ENCODE measurements at regions not wholly inside any gene's neighbourhood (a gene's known extent, or its start where the extent isn't known, plus 50 kb on each side); places are given as distances from the start of the nearest gene placed in this dataset.

DNA sequence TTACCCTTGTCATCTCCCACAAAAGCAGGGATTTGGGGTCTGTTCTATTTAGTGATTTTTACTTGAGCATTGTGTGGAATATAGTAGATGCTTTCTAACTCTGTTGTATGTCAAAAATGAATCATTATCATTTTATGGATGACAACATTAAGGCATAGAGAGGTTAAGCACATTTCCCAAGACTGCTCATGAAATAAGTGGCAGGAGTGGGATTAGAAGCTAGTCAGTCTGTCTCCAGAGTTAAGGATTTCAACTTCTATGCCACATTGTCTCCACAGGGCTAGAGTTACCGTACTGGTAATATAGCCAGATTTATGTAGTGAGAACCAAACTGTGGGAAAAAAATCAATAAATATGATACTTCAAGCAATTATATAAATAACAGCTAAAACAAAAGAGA lies 170.6 kb upstream of the DCN start:
- H3K4me1 ChIP-seq (ENCODE audit: insufficient read depth, low read length, severe bottlenecking) = no peaks in the 10 kb centered on the region
- H3F3A ChIP-seq (ENCODE audit: insufficient read depth, low read length) = no peaks in the 10 kb centered on the region
- H3K9me3 ChIP-seq (ENCODE audit: low read length) = no peaks in the 10 kb centered on the region
- H3K9me2 ChIP-seq (ENCODE audit: low read depth, low read length) = no peaks in the 10 kb centered on the region
- no peak overlapping the region for H3K4me3 ChIP-seq (ENCODE audit: low read depth, low read length, poor library complexity, severe bottlenecking)
- no peaks in the 10 kb centered on the region for H3K79me2 ChIP-seq (ENCODE audit: insufficient read depth, low read length)
- no peak overlapping the region for H3K4me2 ChIP-seq (ENCODE audit: low read length)
- no peak overlapping the region for H2AFZ ChIP-seq (ENCODE audit: low read length)
- no peak overlapping the region for H3K27ac ChIP-seq (ENCODE audit: low read depth, low read length, poor library complexity, severe bottlenecking)
- no peaks in the 10 kb centered on the region for H4K20me1 ChIP-seq (ENCODE audit: insufficient read depth, low read length)
- no peaks in the 10 kb centered on the region for H3K27me3 ChIP-seq (ENCODE audit: insufficient read depth, low read length)
- no peak overlapping the region for H3K9ac ChIP-seq (ENCODE audit: low read length)
- no peaks in the 10 kb centered on the region for H3K36me3 ChIP-seq (ENCODE audit: insufficient read depth, low read length)
- TF ChIP-seq EZH2 (IDR thresholded peaks at IDR 0.05; ENCODE audit: borderline replicate concordance, low read length) (no peak), CTCF (IDR thresholded peaks at IDR 0.05; ENCODE audit: low read length) (no peak)

DNA sequence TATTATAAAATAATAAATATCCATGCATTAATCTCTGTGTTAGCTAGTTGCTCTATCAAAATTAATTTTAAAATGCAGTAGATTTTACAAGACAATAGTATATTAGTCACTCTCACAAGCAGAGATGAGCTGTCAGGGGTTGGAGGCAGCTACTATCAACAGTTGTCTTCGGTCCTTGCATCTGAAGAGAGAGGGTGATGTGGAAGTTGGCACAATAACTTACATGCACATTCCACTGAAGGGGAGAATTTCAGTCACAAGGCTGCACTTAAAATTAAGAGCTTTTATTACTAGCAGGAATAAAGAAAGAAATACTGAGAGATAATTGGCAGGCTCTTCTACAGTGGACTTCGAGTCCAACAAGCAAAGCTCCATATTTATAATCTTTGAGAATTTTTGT lies 166.9 kb upstream of the DCN start:
- Histone ChIP-seq H3K4me1 (ENCODE audit: insufficient read depth, low read length, severe bottlenecking) (no peaks in the 10 kb centered on the region), H3K27me3 (ENCODE audit: insufficient read depth, low read length) (no peaks in the 10 kb centered on the region), H3K36me3 (ENCODE audit: insufficient read depth, low read length) (no peaks in the 10 kb centered on the region), H3K9me3 (ENCODE audit: low read length) (no peaks in the 10 kb centered on the region), H3K4me3 (ENCODE audit: low read depth, low read length, poor library complexity, severe bottlenecking) (no peak overlapping the region), H3K9ac (ENCODE audit: low read length) (no peak overlapping the region), H3K79me2 (ENCODE audit: insufficient read depth, low read length) (no peaks in the 10 kb centered on the region), H2AFZ (ENCODE audit: low read length) (no peak overlapping the region), H3K4me2 (ENCODE audit: low read length) (no peak overlapping the region), H3F3A (ENCODE audit: insufficient read depth, low read length) (no peaks in the 10 kb centered on the region), H3K27ac (ENCODE audit: low read depth, low read length, poor library complexity, severe bottlenecking) (no peak overlapping the region), H4K20me1 (ENCODE audit: insufficient read depth, low read length) (no peaks in the 10 kb centered on the region), H3K9me2 (ENCODE audit: low read depth, low read length) (no peaks in the 10 kb centered on the region)
- TF ChIP-seq EZH2 (IDR thresholded peaks at IDR 0.05; ENCODE audit: borderline replicate concordance, low read length) = no peak

- Histone ChIP-seq H3F3A (ENCODE audit: insufficient read depth, low read length) (no peaks in the 10 kb centered on the region), H3K36me3 (ENCODE audit: insufficient read depth, low read length) (no peaks in the 10 kb centered on the region), H3K9ac (ENCODE audit: low read length) (no peak overlapping the region), H3K9me2 (ENCODE audit: low read depth, low read length) (no peaks in the 10 kb centered on the region), H4K20me1 (ENCODE audit: insufficient read depth, low read length) (no peaks in the 10 kb centered on the region), H3K9me3 (ENCODE audit: low read length) (no peaks in the 10 kb centered on the region), H3K27ac (ENCODE audit: low read depth, low read length, poor library complexity, severe bottlenecking) (no peak overlapping the region), H2AFZ (ENCODE audit: low read length) (no peak overlapping the region), H3K79me2 (ENCODE audit: insufficient read depth, low read length) (no peaks in the 10 kb centered on the region), H3K4me2 (ENCODE audit: low read length) (no peak overlapping the region), H3K4me1 (ENCODE audit: insufficient read depth, low read length, severe bottlenecking) (no peaks in the 10 kb centered on the region), H3K27me3 (ENCODE audit: insufficient read depth, low read length) (no peaks in the 10 kb centered on the region), H3K4me3 (ENCODE audit: low read depth, low read length, poor library complexity, severe bottlenecking) (no peak overlapping the region)
- no peak for TF ChIP-seq EZH2 (IDR thresholded peaks at IDR 0.05; ENCODE audit: borderline replicate concordance, low read length)
- TF ChIP-seq CTCF (IDR thresholded peaks at IDR 0.05; ENCODE audit: low read length) = no peak
Observed at GRCh38 chr12:91347481-91348214, 165.0 kb upstream of the DCN start.

- H2AFZ ChIP-seq (ENCODE audit: low read length) = no peak overlapping the region
- no peaks in the 10 kb centered on the region for H3K27me3 ChIP-seq (ENCODE audit: insufficient read depth, low read length)
- H3K4me2 ChIP-seq (ENCODE audit: low read length) = no peak overlapping the region
- no peaks in the 10 kb centered on the region for H3K9me3 ChIP-seq (ENCODE audit: low read length)
- H3K9me2 ChIP-seq (ENCODE audit: low read depth, low read length) = no peaks in the 10 kb centered on the region
- H3K79me2 ChIP-seq (ENCODE audit: insufficient read depth, low read length) = no peaks in the 10 kb centered on the region
- H3K9ac ChIP-seq (ENCODE audit: low read length) = no peak overlapping the region
- TF ChIP-seq CTCF (IDR thresholded peaks at IDR 0.05; ENCODE audit: low read length) (no peak), EZH2 (IDR thresholded peaks at IDR 0.05; ENCODE audit: borderline replicate concordance, low read length) (no peak)
- no peaks in the 10 kb centered on the region for H3F3A ChIP-seq (ENCODE audit: insufficient read depth, low read length)
- no peak overlapping the region for H3K27ac ChIP-seq (ENCODE audit: low read depth, low read length, poor library complexity, severe bottlenecking)
- no peaks in the 10 kb centered on the region for H3K4me1 ChIP-seq (ENCODE audit: insufficient read depth, low read length, severe bottlenecking)
- no peak overlapping the region for H3K4me3 ChIP-seq (ENCODE audit: low read depth, low read length, poor library complexity, severe bottlenecking)
- H4K20me1 ChIP-seq (ENCODE audit: insufficient read depth, low read length) = no peaks in the 10 kb centered on the region
- H3K36me3 ChIP-seq (ENCODE audit: insufficient read depth, low read length) = no peaks in the 10 kb centered on the region
Observed at GRCh38 chr12:91346827-91347226, 164.2 kb upstream of the DCN start.
